ENCODE measurements at regions not wholly inside any gene's neighbourhood (a gene's known extent, or its start where the extent isn't known, plus 50 kb on each side); places are given as distances from the start of the nearest gene placed in this dataset.
A peak's percentile ranks its signal among the peaks of the same experiment; 100 is the strongest.

DNA sequence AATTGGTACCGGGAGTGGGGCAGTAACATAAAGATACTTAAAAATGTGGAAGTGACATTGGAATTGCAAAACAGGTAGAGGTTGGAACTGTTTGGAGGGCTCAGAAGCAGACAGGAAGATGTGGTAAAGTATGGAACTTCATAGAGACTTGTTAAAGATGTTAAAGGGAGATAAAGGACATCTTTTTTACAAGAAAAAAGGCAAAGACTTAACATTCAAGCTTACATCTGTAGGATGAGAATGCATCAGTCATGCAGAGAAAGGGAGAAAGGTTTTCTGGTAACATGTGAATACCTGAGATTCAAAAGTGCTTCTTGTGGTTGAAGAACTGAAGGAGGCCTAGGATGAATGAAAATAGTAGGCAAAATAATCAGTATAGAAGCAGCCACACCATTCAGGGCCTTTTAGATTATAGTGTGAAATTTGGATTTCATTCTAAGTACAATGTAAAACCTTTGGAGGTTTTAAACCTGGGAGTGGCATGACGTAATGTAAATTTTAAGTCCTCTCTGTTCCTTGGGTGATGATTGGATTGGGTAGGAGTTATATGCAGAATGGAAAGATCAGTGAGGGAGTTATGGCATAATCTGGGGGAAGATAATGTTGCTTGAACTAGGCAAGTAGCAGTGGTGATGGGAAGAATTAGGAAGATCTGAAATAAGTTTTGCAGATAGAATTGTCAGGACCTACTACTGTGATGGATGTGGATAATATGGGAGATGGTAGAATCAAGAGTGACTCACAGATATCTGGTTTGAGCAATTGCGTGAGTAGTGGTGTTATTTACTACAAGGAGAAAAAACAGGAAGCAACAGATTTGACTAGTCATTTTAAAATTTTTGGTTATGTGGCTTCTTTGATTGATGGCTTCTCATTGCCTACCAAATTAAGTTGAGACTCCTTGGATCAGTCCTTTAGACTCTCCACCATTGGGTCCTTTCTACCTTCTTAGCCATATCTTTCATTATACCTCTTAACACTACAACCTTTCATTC, 138.7 kb downstream of the VSIG4 start:
- TF ChIP-seq, protein P1, sequence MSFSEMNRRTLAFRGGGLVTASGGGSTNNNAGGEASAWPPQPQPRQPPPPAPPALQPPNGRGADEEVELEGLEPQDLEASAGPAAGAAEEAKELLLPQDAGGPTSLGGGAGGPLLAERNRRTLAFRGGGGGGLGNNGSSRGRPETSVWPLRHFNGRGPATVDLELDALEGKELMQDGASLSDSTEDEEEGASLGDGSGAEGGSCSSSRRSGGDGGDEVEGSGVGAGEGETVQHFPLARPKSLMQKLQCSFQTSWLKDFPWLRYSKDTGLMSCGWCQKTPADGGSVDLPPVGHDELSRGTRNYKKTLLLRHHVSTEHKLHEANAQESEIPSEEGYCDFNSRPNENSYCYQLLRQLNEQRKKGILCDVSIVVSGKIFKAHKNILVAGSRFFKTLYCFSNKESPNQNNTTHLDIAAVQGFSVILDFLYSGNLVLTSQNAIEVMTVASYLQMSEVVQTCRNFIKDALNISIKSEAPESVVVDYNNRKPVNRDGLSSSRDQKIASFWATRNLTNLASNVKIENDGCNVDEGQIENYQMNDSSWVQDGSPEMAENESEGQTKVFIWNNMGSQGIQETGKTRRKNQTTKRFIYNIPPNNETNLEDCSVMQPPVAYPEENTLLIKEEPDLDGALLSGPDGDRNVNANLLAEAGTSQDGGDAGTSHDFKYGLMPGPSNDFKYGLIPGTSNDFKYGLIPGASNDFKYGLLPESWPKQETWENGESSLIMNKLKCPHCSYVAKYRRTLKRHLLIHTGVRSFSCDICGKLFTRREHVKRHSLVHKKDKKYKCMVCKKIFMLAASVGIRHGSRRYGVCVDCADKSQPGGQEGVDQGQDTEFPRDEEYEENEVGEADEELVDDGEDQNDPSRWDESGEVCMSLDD (tag by site-specific recombination; IDR thresholded peaks at IDR 0.05): no peak
- TF ChIP-seq, protein P2, sequence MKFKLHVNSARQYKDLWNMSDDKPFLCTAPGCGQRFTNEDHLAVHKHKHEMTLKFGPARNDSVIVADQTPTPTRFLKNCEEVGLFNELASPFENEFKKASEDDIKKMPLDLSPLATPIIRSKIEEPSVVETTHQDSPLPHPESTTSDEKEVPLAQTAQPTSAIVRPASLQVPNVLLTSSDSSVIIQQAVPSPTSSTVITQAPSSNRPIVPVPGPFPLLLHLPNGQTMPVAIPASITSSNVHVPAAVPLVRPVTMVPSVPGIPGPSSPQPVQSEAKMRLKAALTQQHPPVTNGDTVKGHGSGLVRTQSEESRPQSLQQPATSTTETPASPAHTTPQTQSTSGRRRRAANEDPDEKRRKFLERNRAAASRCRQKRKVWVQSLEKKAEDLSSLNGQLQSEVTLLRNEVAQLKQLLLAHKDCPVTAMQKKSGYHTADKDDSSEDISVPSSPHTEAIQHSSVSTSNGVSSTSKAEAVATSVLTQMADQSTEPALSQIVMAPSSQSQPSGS (tag by site-specific recombination; IDR thresholded peaks at IDR 0.05; ENCODE audit: low read depth): peak; percentile 68
- TF ChIP-seq ZNF510 (tag by site-specific recombination; IDR thresholded peaks at IDR 0.05; ENCODE audit: insufficient replicate concordance): no peak
- TF ChIP-seq ZNF843 (tag by site-specific recombination; IDR thresholded peaks at IDR 0.05): no peak
- peak; percentile 47; the same call in 1 of the 2 replicates for TF ChIP-seq ZNF707 (tag by site-specific recombination; IDR thresholded peaks at IDR 0.05)
- TF ChIP-seq ZNF391 (tag by site-specific recombination; IDR thresholded peaks at IDR 0.05; ENCODE audit: borderline replicate concordance, low read depth): no peak
- no peak for TF ChIP-seq ZNF404 (tag by site-specific recombination; IDR thresholded peaks at IDR 0.05)
- TF ChIP-seq ZNF521 (tag by site-specific recombination; IDR thresholded peaks at IDR 0.05): no peak
- no peak for TF ChIP-seq BCL11B (tag by site-specific recombination; IDR thresholded peaks at IDR 0.05; ENCODE audit: low read depth)
- TF ChIP-seq, protein P3, sequence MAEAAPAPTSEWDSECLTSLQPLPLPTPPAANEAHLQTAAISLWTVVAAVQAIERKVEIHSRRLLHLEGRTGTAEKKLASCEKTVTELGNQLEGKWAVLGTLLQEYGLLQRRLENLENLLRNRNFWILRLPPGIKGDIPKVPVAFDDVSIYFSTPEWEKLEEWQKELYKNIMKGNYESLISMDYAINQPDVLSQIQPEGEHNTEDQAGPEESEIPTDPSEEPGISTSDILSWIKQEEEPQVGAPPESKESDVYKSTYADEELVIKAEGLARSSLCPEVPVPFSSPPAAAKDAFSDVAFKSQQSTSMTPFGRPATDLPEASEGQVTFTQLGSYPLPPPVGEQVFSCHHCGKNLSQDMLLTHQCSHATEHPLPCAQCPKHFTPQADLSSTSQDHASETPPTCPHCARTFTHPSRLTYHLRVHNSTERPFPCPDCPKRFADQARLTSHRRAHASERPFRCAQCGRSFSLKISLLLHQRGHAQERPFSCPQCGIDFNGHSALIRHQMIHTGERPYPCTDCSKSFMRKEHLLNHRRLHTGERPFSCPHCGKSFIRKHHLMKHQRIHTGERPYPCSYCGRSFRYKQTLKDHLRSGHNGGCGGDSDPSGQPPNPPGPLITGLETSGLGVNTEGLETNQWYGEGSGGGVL (tag by site-specific recombination; IDR thresholded peaks at IDR 0.05): no peak
- TF ChIP-seq, protein P4, sequence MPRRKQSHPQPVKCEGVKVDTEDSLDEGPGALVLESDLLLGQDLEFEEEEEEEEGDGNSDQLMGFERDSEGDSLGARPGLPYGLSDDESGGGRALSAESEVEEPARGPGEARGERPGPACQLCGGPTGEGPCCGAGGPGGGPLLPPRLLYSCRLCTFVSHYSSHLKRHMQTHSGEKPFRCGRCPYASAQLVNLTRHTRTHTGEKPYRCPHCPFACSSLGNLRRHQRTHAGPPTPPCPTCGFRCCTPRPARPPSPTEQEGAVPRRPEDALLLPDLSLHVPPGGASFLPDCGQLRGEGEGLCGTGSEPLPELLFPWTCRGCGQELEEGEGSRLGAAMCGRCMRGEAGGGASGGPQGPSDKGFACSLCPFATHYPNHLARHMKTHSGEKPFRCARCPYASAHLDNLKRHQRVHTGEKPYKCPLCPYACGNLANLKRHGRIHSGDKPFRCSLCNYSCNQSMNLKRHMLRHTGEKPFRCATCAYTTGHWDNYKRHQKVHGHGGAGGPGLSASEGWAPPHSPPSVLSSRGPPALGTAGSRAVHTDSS (tag by site-specific recombination; IDR thresholded peaks at IDR 0.05): no peak
- TF ChIP-seq, protein P5, sequence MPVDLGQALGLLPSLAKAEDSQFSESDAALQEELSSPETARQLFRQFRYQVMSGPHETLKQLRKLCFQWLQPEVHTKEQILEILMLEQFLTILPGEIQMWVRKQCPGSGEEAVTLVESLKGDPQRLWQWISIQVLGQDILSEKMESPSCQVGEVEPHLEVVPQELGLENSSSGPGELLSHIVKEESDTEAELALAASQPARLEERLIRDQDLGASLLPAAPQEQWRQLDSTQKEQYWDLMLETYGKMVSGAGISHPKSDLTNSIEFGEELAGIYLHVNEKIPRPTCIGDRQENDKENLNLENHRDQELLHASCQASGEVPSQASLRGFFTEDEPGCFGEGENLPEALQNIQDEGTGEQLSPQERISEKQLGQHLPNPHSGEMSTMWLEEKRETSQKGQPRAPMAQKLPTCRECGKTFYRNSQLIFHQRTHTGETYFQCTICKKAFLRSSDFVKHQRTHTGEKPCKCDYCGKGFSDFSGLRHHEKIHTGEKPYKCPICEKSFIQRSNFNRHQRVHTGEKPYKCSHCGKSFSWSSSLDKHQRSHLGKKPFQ (tag by site-specific recombination; IDR thresholded peaks at IDR 0.05): no peak
- no peak for TF ChIP-seq ZNF654 (tag by site-specific recombination; IDR thresholded peaks at IDR 0.05; ENCODE audit: low read depth)
- no peak for TF ChIP-seq GFI1B (tag by site-specific recombination; IDR thresholded peaks at IDR 0.05)
- no peak overlapping the region for H3K27ac ChIP-seq (ENCODE audit: extremely low read depth, low read depth, low read length)
- ChIA-PET CTCF (no interaction called here), POLR2A (no interaction called here)
- no peak overlapping the region for H3K4me3 ChIP-seq (ENCODE audit: low read depth, low read length)
- no peaks in the 10 kb centered on the region for H3K4me1 ChIP-seq (ENCODE audit: control insufficient read depth, insufficient read depth, low read length)
- H3K9me3 ChIP-seq (ENCODE audit: control insufficient read depth, insufficient read depth, low read depth, low read length): no peaks in the 10 kb centered on the region; the same call in none of the 2 replicates
- no peaks in the 10 kb centered on the region for H3K36me3 ChIP-seq (ENCODE audit: control insufficient read depth in 2 of 2, insufficient read depth in 1 of 2, low read length in 2 of 2)
